Activated CD4-positive, alpha-beta T cell treated with anti-CD3 and anti-CD28 coated beads for 24 hours (primary cell): ENCODE measurements at regions not wholly inside any gene's neighbourhood (a gene's known extent, or its start where the extent isn't known, plus 50 kb on each side); places are given as distances from the start of the nearest gene placed in this dataset.

Experiments used
- DNase-seq, 2 donors: peaks; one replicate each; pipeline ENCODE4 v3.0.0-alpha.2; 2020; ENCODE audit warnings: low read depth in 2 of 2

DNA sequence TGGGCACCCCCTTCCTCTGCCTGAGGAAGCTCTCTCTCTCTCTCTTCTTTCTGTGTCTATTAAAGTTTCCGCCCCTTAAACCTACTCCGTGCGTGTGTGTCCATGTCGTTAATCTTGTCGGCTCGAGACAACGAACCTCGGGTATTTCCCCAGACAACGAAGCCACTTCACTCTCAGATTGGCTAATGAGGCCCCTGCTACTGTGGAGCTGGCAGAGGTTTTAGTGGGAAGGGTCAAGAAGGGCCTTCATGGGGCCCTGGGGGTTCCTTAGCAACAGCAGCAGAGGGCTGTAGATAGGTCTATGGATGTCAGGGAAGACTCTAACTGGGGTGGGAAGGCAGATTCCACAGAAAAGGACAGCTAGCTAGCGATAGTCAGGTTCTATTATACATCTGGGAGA, 239.8 kb upstream of the RAB4A start:
- DNase-seq: no peak

DNA sequence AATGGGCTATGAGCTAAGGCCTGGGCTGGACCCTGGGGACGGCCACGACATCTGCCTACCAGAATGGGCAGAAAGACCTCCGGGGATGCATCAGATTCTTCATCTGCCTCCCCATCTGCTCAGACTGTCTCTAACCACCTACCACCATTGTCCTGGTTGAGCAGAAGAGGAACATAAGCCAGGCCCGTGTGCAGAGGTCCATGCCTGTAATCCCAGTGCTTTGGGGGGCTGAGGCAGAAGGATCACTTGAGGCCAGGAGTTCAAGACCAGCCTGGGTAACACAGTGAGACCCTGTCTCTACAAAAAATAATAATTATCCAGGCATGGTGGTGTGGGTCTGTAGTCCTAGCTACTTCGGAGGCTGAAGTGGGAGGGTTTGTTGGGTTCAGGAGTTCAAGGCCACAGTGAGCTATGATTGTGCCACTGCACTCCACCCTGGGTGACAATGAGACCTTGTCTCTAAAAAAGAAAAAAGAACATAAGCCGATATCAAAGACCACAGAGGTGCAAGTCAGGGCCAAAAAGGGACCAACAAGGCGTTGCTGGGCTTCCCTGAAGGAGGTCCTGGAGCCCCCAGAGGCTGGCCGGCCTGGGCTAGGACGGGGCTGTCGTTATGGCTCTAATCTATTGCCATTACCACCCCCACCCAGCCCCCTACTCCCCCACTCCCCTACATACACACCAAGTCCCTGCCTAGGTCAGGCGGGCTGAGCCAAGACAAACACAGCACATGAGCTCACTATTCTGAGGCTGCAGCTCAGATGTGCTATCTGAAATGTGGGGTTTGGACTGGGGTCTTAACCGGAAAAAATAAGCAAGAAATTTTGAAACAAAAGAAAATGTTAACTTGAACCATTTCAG, 239.2 kb upstream of the RAB4A start:
- no peak for DNase-seq

DNA sequence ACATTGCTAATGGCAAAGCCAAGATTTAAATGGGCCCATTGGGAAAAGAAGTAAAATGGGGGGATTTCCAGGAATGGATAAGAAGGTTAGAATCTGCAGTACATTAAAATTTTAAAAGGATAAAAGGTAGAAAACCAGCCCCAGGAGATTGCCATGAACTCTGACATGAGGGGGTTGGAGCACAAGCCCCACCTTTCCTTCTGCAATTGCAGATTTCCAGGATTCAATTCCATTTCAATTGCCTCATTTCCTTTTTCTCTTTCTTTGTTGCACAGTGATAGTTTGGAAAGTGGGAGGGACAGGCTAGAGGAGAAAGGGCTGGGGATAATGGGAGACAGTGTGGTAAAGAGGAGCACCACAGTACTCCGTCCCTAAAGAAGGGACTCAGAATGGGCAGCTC, 238.5 kb upstream of the RAB4A start:
- no peak for DNase-seq

DNA sequence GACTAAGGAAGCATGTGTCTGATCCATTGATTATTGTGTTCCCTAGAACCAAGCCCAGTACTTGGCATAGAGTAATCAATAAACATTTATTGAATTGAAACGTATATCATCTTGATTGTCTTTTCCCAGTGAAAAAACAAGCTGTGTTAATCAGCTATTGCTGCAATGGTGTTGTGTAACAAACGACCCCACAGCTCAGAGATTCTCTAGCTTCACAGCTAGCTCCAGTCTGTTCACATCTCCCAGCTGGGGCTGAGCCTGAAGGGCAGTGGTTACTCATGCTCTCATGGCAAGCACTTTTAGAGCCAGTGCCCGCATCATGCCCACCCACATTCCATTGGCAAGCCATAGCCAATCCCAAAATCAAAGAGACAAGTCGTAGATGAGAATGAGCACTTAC, 237.4 kb upstream of the RAB4A start:
- DNase-seq: no peak

DNA sequence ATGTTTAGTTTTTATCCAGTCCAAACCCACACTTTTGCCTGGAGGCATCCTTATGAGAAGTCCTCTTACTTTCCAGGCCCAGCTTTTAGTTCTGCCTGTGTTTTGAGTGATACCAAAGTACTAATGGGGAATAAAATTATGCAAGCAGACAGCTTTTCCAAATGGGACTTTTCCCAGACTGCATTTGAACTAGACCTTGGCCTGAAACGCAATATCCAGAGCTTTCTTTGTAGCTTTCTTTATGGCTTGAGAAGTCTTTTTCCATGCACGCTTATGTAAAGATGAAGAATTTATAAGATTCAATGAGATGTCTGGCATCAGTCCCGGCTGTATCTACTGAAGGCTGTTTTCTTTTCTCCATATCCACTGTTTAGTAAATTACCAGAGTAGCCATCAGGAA, 236.6 kb upstream of the RAB4A start:
- no peak for DNase-seq

DNA sequence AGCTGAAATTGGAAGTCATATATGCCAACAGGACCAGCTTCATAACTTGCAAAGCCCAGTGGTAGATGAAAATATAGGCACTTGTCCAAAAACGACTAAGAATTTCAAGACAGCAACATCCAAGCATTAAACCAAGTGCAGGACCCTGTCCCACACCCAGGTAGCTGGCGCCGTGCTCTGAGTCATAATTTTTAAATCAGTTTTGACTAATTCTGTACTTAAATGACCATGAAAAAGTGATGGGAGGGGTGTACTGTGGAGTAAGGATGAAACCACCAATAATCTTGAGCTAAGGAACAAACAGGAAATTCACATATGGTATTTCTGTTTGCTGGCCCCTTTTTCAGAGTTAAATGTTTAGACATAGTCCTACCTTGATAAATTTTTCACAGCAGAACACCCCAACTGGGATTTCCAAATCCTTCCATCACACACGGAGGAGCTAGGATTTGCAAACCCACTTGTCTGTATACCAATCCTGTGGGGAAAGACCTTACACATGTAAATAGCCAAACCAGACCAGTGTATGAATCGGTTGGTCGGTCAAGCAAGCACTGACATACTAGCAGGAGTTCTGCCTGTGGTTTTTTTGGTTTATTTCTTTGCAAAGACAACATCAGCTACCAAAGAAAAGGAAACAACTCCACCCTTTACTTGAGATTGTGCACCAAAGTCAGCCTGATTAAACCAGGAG, 235.7 kb upstream of the RAB4A start:
- DNase-seq: no peak

DNA sequence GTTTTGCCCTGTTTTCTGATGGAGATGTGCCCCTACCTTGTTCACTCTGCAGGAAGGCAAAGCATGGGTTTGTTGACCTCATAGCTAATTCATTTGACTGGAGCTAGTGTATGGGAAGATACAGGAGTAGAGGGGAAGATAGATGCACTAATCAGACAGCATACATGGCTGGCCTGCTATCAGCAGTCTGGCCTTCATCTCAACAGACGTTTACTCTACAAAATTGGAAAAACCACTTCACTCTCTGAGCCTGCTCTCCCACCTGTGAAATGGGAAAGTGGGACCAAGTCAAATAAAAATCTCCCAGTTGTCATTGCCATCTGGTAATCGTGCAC, 235.2 kb upstream of the RAB4A start:
- DNase-seq: no peak

DNA sequence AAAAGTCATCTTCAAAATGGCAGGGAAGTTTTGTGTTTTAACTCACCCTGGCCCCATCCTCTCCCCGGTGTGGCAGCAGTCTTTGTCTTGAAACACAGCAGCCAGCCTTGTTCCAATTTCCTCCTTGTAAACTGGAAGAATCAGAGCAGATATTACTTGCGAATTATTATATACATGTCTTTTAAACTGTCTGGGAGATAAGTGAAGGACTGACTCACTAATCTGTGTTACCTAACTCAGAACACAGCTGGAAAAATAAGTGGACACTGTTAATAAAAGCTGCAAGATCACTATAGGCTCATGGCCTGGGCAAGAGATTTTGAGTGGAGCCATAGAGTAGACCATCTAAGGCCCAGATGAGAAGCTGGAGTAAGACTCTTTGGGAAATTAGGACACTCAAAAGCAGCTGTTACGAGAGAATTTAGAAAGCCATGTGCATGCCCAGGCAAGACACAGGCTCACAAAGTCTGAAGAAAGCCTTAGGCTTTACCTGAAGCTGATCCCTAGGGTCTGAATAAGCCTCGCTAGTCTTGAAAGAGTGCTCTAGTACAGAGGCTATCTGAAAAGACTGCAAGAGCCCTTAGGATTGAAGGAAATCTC, 233.0 kb upstream of the RAB4A start:
- DNase-seq: no peak

DNA sequence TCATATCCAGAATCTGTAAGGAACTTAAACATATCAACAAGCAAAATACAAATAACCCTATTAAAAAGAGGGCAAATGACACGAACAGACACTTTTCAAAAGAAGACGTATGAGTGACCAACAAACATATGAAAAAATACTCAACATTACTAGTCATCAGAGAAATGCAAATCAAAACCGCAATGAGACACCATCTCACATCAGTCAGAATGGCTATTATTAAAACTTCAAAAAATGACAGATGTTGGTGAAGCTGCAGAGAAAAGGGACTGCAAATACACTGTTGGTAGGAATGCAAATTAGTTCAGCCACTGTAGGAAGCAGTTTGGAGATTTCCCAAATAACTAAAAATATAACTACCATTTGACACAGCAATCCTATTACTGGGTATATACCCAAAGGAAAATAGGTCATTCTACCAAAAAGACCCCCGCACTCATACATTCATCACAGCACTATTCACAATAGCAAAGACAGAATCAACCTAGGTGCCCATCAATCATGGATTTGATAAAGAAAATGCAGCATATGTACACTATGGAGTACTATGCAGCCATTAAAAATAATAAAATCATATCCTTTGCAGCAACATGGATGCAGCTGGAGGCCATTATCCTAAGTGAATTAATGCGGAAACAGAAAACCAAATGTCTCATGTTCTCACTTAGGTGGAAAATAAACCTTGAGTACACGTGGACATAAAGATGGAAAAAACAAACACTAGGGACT, 230.1 kb upstream of the RAB4A start:
- DNase-seq: no peak

DNA sequence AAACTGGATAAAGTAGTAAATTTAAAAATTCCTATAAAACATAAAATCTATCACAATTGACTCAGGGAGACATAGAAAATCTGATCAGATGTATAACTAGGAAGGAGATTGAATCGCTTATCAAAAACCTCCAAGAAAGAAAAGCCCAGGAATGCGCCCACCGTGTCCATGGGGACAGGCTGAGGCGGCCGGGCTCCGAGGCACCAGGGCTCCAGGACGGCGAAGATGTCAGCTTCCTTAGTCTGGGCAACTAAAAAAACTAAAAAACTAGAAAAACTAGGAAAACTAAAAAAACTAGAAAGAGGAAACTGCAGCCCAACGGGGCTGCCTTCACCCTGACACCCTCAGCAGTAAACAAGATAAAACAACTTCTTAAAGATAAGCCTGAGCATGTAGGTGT, 229.0 kb upstream of the RAB4A start:
- DNase-seq: no peak

DNA sequence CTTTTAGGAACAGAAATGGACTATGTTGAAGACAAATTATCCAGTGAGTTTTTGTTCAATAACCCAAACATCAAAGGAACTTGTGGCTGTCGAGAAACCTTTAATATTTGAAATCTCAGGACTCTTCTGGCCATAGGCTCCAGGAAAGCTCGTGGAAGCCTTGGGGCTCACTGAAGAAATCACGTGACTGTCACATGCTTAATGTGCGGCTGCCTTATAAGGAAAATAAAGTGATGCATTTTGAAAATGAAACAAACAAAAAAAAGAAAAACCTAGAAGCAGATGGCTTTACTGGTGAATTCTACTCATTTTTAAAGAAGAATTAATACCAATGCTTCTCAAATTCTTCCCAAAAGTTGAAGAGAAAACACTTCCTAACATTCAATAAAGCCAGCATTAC, 228.4 kb upstream of the RAB4A start:
- no peak for DNase-seq

DNA sequence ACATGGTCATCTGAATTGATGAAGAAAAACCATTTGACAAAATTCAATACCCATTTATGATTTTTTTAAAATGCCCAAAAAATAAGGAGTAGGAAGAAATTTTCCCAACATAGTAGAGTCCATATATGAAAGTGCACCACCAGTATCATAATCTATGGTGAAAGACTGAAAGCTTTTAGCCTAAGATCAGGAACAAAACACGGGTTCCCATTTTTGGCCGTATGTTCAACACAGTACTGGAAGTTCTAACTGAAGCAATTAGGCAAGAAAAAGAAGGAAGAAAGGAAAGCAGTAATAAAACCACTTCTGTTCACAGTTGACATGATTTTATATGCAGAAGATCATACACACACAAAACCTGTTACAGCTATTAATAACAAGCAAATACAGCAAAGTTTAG, 227.8 kb upstream of the RAB4A start:
- no peak for DNase-seq

DNA sequence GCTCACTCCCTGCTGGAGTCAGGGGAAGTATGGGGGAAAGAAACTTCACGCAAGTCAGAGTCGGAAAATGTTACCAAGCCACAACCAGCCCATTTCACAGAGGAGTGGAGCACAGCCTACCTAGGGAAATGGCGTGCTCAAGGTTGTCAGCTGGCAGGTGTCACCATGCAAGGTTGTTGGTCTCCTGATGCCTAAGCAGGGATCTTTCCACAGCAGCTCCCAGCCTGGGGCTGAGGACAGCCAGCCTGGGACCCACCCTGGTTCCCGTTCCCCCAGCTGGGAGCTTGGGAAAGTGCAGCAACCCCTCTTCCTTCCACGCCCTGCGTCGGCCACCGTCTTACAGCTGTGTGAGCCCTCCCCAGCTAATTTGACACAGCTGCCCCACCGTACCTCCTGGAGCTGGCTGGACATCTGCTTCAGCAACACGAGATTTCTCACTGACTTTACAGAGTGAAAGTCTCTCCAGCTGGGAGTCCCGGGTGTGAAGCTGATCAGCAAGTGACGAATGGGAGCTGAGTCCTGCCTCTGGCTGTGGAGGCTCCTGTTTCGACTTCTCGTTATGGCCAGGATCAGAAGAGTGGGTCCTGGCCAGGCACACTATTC, 224.6 kb upstream of the RAB4A start:
- no peak for DNase-seq

DNA sequence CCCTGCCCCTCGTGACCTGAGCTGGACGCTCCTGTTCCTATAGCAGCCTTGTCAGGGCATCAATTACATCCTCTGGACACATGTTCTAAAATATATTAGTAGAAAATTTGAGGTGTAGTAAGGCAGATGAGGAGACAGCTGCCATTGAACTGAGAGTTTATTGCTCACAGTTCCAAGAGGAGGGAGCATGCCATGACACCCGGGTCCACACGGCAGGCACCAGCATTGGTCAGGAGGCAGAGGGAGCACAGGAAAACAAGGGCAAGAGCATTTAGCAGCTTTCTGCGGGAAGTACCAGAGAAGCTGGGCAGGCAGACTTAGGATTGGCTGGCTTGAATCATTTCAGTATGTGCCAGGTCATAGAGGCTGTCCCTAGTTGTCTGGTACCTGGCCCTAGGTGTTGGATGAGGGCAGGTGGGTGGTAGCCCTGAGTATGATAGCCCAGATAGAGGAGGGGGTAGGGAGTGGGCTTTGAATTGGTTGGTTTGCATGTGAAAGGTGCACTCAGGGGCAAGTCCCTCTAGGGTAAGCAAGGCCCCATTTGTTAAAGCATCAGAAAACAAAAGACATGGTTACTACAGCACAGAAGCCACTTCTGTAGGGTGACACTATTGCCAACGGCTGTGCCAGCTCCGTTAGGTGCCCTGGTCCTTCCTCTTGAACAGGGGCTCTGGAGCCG, 223.6 kb upstream of the RAB4A start:
- no peak for DNase-seq

DNA sequence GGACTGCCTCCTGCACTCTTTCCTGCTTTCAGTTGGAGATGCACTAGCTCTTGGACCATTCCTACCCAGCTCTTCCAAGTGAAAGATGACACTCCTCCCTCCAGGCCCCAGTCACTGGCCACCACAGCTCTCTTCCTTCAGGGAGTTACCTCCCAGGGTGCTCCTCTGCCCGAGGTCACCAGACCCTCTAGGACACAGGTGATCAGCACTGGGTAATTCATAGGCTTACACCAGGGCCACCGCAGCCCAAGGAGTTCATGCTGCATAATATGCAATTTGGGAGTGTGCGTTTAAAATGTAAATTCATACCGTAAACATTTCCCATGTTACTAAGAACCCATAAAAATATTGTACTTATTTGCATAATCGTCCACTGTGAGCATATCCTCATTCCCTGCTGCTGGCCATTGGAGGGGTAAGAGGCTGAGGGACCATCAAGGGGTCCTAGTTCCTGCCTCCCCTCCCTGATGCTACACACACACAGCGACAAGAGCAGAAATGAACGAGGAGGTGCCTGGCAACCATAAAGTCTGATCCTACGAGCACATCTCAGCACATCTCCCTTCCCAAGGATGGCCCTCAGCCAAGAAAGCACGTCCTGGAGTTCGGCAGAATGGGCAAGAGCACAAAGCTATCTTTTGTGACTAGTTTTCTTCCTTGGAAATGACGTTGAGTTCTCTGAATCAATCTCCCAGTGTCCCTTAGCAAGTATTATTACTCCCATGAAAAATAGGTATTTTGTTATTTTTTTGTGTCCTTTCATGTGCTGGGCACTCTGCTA, 222.9 kb upstream of the RAB4A start:
- no peak for DNase-seq

DNA sequence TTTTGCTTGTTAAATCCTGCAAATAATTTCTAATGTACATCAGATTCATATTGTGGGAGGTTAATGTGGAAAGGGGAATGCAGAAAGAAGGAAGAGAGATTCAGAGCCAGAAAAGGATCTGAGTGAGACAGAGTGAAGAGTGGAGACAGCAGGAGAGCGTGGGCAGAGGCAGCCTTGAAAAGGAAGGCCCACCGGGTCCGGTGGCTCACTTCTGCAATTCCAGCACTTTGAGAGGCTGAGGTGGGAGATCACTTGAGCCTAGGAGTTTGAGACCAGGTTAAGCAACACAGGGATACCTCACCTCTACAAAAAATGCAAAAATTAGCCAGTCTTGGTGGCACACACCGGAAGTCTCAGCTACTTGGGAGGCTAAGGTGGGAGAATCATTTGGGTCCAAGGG, 222.0 kb upstream of the RAB4A start:
- DNase-seq: no peak

DNA sequence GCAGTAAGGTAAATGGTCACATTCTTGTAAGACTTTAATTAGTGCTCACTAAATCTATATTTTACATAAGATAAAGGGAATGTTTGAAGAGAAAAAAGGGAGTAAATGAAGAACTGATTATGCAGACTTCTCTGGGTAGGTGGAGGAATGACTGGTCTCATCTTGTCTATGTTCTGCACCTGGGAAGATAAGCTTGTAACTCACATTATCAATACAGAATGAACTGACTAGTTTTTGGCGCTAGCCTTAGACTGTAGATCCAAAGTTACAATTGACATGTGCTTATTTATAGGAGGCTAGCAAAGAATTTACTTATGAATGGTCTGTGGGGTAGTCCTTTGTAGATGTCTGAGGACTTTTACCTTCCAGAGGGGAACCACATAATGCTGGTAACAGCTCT, 214.9 kb upstream of the RAB4A start:
- DNase-seq: no peak

DNA sequence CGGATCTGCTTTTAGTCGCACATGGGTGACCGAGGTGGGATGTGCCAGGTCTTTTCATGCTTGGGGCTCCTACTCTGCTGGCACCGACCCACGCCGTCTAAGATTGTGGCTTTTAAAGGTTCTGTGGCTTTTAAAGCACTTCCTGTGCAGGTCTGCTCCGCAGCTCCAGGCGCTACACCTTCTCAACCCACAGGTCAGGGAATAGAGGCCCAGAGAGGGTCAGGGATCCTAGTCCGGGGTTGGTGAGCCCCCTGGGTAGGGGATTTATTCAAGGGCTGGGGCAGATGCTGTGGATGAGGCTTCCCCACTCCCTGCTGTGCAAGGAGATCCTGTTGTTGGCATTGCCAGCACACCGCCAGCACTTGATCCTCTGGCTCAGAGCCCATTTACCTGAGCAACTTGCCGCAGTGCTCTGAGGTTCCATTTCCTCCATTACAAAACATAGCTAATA, 212.8 kb upstream of the RAB4A start:
- DNase-seq: peak; percentile 9

DNA sequence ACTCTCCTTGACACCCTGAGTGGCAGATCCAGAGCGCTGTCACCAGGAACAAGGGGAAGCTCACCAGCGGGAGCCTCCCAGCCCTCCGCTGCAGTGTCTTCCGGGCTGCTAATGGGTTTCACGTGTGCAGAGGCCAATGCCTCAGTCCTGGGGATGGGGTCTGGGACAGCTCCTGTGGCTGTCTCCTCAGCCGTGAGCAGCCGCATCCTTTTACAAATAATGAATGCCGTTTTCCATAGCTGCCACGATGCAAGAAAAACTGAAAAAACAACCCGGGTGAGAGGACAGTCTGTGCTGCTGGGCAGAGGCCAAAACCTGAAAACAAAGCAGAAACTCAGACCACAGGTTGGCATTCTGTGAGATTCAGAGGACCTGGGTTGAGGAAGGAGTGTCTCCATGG, 212.2 kb upstream of the RAB4A start:
- DNase-seq: no peak

DNA sequence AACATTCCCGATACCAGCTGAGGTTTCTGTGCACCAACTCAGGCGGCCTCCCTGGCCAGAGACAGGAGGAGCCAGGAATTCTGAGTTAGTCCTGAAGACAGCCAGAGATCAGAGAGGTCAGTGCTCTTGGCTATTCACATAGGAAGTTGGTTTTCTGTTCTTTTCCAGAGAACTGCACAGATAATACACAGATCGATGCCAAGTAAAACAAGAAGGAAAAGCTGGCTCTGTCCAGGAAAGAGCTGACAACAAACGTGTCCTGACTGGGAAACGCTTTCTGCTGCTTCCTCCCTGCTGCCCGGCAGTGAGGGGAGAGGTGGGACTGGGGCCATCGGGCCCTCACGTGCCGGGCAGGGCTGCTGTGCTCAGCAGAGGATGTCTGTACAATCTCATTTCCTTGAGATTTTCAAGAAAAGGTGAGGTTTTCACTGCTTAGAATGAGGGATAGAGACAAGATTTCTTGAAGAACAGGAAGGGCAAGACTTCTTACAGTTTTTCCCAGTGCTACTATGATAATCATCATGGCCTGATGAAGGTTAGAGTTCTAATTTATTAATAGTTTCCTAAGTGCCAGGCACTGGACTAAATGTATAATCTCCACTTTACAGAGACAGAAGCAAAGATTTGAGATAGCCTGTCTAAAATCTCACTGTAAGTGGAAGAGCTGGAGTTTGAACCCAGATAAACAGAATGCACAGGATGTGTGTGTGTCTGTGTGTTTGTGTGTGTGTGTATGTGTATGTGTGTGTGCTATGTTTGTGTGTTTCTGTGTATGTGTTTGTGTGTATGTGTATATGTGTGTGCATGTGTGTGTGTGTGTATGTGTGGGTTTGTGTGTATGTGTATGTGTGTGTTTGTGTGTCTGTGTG, 211.0 kb upstream of the RAB4A start:
- no peak for DNase-seq
